ENCODE measurements at regions not wholly inside any gene's neighbourhood (a gene's known extent, or its start where the extent isn't known, plus 50 kb on each side); places are given as distances from the start of the nearest gene placed in this dataset.
"Not testable (repeated sequence)": the region's sequence is repeated elsewhere in the genome, so short reads cannot be mapped to it uniquely, and the experiment has no call there.

GRCh38 chr12:92403210-92404175 is 257.8 kb upstream of the BTG1 start:
- no peak for DNase-seq

GRCh38 chr12:92402415-92402814 is 256.8 kb upstream of the BTG1 start:
- DNase-seq, result no peak

- DNase-seq, result no peak
Measured at GRCh38 chr12:92400006-92400405, 254.4 kb upstream of the BTG1 start.

- DNase-seq, result no peak
Measured at GRCh38 chr12:92398565-92399309, 253.1 kb upstream of the BTG1 start.

DNA sequence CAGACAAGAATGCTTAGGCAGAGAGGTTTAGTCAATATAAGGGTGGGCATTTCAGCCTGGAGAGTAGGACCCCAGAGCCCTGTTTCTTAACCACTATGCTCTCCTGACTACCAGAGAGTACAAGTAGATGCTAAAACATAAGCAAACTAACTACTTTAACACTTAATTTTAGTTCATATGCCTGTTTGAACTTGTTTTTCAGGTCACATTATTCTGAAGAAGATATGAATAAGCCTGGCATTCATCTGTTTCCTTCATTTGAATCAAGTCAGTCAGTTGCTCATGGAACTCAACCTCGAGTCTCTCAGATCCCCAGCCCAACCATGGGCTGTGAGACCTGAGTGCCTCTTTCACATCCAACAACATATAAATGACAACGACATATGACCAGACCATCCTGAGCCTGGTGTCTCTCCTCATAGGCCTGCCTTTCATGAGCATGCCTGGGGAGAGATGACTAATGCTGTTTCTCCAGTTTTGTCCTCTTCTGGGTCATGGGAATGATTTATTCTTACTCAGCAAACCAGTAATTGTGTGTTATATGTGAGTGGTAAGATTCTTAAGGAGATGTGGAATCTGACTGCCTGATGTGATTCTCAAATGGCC is 251.1 kb upstream of the BTG1 start:
- peak in 1 of 3 donors; percentile 35 for DNase-seq

- DNase-seq, result no peak
Measured at GRCh38 chr12:92395322-92395721, 249.7 kb upstream of the BTG1 start.

DNA sequence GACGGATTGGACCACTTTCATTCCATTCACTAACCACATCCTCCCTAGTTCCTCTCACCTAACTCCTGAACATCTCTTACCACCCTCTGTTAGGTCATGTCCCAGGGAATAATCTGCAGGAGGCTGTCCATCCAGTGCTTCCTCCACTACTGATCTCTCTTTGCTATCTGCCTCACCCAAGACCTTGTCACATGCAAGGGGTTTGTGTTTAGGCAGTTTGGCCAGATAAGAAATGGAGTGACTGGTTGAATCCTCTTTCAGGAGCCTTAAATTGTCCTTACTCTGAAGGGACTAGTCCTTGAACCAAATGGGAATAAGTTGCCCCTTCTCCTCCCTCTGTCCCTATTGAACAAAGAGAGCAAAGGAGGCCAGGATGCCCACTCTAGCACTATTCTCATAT is 249.2 kb upstream of the BTG1 start:
- no peak for DNase-seq

GRCh38 chr12:92393504-92393903 is 247.9 kb upstream of the BTG1 start:
- DNase-seq, result no peak

DNA sequence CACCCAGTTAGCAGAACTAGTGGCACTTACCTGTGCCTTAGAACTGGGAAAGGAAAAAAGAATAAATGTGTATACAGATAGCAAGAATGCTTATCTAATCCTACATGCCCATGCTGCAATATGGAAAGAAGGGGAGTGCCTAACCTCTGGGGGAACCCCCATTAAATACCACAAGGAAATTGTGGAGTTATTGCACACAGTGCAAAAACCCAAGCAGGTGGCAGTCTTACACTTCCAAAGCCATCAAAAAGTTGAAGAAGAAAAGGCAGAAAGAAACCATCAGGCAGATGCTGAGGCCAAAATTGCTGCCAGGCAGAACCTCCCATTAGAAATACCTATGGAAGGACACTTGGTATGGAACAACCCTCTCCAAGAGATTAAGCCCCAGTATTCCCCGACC is 246.1 kb upstream of the BTG1 start:
- DNase-seq, result not testable (repeated sequence)

DNA sequence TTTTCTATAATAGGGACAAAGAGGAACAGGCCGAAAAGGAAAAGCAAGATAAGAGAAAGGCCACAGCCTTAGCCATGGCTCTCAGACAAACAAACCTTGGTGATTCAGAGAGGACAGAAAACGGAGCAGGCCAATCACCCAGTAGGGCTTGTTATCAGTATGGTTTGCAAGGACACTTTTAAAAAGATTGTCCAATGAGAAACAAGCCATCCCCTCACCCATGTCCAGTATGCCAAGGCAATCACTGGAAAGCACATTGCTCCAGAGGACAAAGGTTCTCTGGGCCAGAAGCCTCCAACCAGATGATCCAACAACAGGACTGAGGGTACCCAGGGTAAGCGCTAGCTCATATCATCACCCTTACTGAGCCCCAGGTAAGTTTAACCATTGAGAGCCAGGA is 243.8 kb upstream of the BTG1 start:
- no peak for DNase-seq

DNA sequence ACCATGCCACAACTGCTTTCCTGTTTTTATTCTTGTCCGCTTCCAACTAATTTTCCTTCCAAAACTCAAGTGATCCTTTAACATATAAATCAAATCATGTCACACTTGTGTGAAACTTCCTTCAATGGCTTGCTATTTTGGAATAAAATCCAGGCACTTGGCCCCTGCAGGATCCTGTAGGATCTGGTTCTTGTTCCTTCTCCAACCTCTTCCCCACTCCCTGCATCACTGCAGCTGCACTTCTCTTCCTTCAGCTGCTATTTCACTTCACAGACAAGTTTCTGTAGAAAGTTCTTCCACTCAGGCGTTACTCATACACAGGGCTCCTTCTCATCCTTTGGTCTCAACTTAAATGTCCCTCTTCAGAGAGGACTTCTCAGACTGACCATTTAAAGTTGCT is 239.7 kb upstream of the BTG1 start:
- peak in 1 of 3 donors; percentile 50 for DNase-seq

- no peak for DNase-seq
Measured at GRCh38 chr12:92384571-92384970, 238.9 kb upstream of the BTG1 start.

GRCh38 chr12:92382383-92382878 is 236.8 kb upstream of the BTG1 start:
- no peak for DNase-seq

DNA sequence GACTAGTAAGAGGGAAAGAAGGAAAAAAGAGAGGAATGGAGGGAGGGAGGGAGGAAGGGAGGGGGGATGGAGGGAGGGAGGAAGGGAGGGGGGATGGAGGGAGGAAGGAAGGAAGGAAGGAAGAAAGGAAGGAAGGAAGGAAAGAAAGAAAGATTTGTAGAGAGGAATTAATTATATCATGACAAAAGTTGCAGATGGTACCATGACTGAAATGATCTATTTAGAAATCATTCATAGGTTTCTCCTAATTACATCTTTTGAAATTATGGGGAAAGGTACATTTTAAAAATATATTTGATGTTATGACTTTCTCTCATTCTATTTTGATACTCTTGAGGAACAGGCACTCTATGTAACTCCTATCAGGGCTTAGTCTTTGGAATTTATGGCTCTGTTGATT is 236.2 kb upstream of the BTG1 start:
- DNase-seq, result no peak

DNA sequence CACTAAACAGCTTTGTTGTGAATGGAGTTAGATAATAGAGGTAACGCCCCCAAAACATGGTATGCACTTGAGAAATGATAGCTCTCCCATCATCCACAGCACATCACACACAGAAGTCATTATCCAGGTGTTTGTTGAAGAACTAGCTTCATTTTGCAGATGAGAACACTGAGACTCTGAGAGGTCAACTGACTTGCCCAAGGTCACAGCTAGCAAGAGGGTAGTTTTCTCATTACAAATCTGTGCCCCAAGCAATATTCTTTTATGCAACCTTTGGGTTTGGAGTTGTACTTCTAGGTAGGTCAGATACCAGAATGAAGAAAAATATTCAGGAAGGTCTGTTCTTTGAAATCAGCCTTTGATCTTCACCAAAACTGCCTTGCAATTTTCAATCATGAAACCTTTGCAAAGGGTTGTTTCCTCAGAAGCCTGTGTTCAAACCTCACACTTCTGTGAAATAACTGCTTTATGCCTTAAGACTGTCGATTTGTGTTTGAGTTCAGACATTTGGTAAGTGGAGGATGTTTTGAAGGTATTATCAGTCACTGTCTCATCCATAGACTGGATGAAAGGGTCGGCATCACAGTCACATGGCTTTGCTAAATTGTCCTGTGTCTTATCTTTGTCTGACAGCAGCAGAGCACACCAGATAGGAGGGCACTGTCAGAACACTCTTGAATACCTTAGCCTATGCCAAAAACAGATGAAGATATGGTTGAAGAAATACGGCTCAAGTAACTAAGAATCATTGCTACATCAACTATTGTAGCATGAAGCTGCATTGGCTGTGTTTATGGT is 233.2 kb upstream of the BTG1 start:
- no peak for DNase-seq

DNA sequence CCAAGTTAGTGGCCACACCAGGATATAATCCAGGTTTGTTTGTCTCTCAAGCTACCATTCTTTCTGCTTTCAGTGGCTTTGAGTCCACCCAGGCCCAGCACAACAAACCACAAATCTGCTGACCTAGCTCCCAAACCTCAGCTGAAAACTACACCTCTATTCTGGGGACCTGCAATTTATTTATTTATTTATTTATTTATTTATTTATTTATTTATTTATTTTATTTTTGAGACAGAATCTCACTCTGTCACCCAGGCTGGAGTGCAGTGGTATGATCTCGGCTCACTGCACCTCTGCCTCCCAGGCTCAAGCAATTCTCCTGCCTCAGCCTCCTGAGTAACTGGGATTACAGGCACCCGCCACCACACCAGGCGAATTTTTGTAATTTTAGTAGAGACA is 229.9 kb upstream of the BTG1 start:
- DNase-seq, result not testable (repeated sequence)

- no peak for DNase-seq
Measured at GRCh38 chr12:92370828-92371227, 225.2 kb upstream of the BTG1 start.

- no peak for DNase-seq
Measured at GRCh38 chr12:92369636-92370035, 224.0 kb upstream of the BTG1 start.

DNA sequence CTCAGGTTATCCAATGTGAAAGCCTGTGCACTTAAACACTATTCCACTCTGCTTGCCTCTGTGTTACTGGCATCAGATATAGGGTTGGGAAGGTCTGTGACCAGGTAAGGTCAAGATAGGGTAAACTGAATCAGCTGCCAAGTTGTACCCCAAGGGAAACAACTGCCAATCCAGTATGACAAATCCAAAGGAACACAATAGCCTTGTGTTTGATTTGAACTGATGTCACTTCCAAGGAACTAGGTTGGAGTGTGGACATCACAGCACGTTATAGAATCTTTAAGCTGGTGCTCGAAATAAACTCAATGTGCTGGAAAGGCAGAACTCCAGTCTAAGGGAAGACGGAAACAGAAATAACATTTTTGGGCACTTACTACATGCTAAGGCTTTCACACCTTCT is 223.4 kb upstream of the BTG1 start:
- no peak for DNase-seq

- no peak for DNase-seq
Measured at GRCh38 chr12:92365836-92366235, 220.2 kb upstream of the BTG1 start.

GRCh38 chr12:92365333-92365732 is 219.7 kb upstream of the BTG1 start:
- DNase-seq, result no peak
